K562 (cell line): ENCODE measurements at regions not wholly inside any gene's neighbourhood (a gene's known extent, or its start where the extent isn't known, plus 50 kb on each side); places are given as distances from the start of the nearest gene placed in this dataset.
A peak's percentile ranks its signal among the peaks of the same experiment; 100 is the strongest.

ENCODE experiments used
- ATAC-seq: fragments of 200-7000 bp; cut with Tn5 transposase; 3 replicates; pipeline ENCODE4 v1.9.1; 2020; ENCODE audit warnings: moderate library complexity
- BruUV-seq: library from RNA; stranded (reverse); fragments of 400-500 nt; replicated peaks from 2 replicates; lab custom pipeline; 2021; lab: Mats Ljungman, UMichigan
- CTCF ChIA-PET: fragments of 300-600 bp; formaldehyde crosslinking; extraction: SDS; loops from one replicate; lab custom pipeline; 2021; ENCODE audit warnings: low intra/inter-chr PET ratio; lab: Yijun Ruan, JAX
- POLR2A ChIA-PET: fragments of 300-600, 350-650 bp; sonication (Branson Sonifier 250); formaldehyde crosslinking; extraction: SDS; loops from one replicate; lab custom pipeline; 2021; ENCODE audit warnings: antibody characterized with exemption, inconsistent platforms; lab: Yijun Ruan, JAX
- DNase-seq, 4 experiments: peaks; one replicate each; pipeline versions ENCODE4 v3.0.0 to v3.0.0-alpha.2; 2011 to 2018; ENCODE audit warnings: low spot score in 3 of 4, mixed read lengths in 3 of 4; ENCODE audit errors: extremely low read depth in 1 of 4
- FAIRE-seq: peaks from 2 replicates; lab custom pipeline; 2011; peaks lifted over from hg19 to GRCh38; lab: Jason Lieb, UNC
- H2AFZ ChIP-seq: 2 replicates; pipeline ENCODE4 v1.6.0; 2011; ENCODE audit warnings: low read depth, low read length, control low read depth, inconsistent platforms
- H3K27ac ChIP-seq: fragments of 200-600 bp; 3 replicates; pipeline ENCODE4 v1.8.0; 2011; ENCODE audit warnings: low read depth, mild to moderate bottlenecking, control low read depth, inconsistent platforms, low read length, moderate library complexity, mixed read lengths; ENCODE audit errors: extremely low read depth
- H3K27me3 ChIP-seq, 2 experiments: fragments of 300-600 bp in 1 of 2; 2 replicates in 1 of 2; 3 replicates in 1 of 2; pipeline versions ENCODE4 v1.6.0 to v1.8.0; 2011; ENCODE audit warnings: inconsistent platforms in 2 of 2, low read length in 2 of 2, mild to moderate bottlenecking in 1 of 2, mixed read lengths in 1 of 2, moderate library complexity in 1 of 2; ENCODE audit not compliant: control insufficient read depth in 2 of 2, insufficient read depth in 2 of 2
- H3K36me3 ChIP-seq: fragments of 300-600 bp; 3 replicates; pipeline ENCODE4 v1.8.0; 2011; ENCODE audit warnings: mild to moderate bottlenecking, low read length, inconsistent platforms; ENCODE audit not compliant: control insufficient read depth, insufficient read depth
- H3K4me1 ChIP-seq, 2 experiments: fragments of 200-600 bp in 1 of 2; replicated peaks in 1 of 2; 2 replicates in 1 of 2; 3 replicates in 1 of 2; pipeline versions ENCODE4 v1.5.1 to v1.8.0; 2011; ENCODE audit warnings: inconsistent platforms in 2 of 2, low read length in 2 of 2, mild to moderate bottlenecking in 1 of 2, mixed read lengths in 1 of 2, moderate library complexity in 1 of 2; ENCODE audit not compliant: control insufficient read depth in 2 of 2, insufficient read depth in 2 of 2
- H3K4me2 ChIP-seq: 2 replicates; pipeline ENCODE4 v1.6.1; 2011; ENCODE audit warnings: low read length, control low read depth, inconsistent platforms, mixed read lengths; ENCODE audit not compliant: insufficient read depth
- H3K4me3 ChIP-seq: fragments of 200-600 bp; sonication (generic), shearing (Covaris generic); 2 replicates; pipeline ENCODE4 v1.5.1; 2016; ENCODE audit warnings: control low read depth, inconsistent platforms
- H3K79me2 ChIP-seq: fragments of 200-600 bp; 3 replicates; pipeline ENCODE4 v1.8.0; 2011; ENCODE audit warnings: low read length, inconsistent platforms; ENCODE audit not compliant: control insufficient read depth, insufficient read depth
- H3K9ac ChIP-seq, 2 experiments: 2 replicates each; pipeline versions ENCODE4 v1.6.0 to v1.6.1; 2011; ENCODE audit warnings: low read depth in 2 of 2, low read length in 2 of 2, control low read depth in 1 of 2, inconsistent platforms in 1 of 2, mild to moderate bottlenecking in 1 of 2, mixed read lengths in 1 of 2; ENCODE audit not compliant: insufficient read depth in 1 of 2
- H3K9me1 ChIP-seq: one replicate; pipeline ENCODE4 v1.6.0; 2011; ENCODE audit warnings: inconsistent platforms, mild to moderate bottlenecking, low read length, moderate library complexity; ENCODE audit not compliant: control insufficient read depth, insufficient read depth
- H3K9me3 ChIP-seq: replicated peaks from 2 replicates; pipeline ENCODE4 v1.5.1; 2011; ENCODE audit warnings: low read depth, low read length, inconsistent platforms; ENCODE audit not compliant: control insufficient read depth, insufficient read depth
- H4K20me1 ChIP-seq: replicated peaks from 2 replicates; pipeline ENCODE4 v1.6.1; 2011; ENCODE audit warnings: low read length, inconsistent platforms, mixed read lengths; ENCODE audit not compliant: control insufficient read depth, insufficient read depth
- BCOR ChIP-seq: fragments of 450-650 bp; IDR thresholded peaks from 2 replicates; pipeline ENCODE4 v1.6.1; 2016
- FOXP1 ChIP-seq: sonication (generic); formaldehyde crosslinking; IDR thresholded peaks from 2 replicates; pipeline ENCODE4 v1.8.0; 2022; ENCODE audit warnings: mild to moderate bottlenecking, missing genetic modification reagents
- HCFC1 ChIP-seq: IDR thresholded peaks from 2 replicates; pipeline ENCODE4 v1.6.1; 2012; ENCODE audit warnings: low read depth, low read length, improper control_type of control experiment
- ZFP91 ChIP-seq: sonication (generic); formaldehyde crosslinking; IDR thresholded peaks from 2 replicates; pipeline ENCODE4 v1.8.0; 2022; ENCODE audit warnings: mild to moderate bottlenecking, missing genetic modification reagents
- ZNF143 ChIP-seq: sonication (generic); formaldehyde crosslinking; IDR thresholded peaks from 2 replicates; pipeline ENCODE4 v1.9.0; 2022; ENCODE audit warnings: mild to moderate bottlenecking, missing genetic modification reagents
- WGBS: fragments of 100-300 bp; shearing (Covaris generic); methylation state at CpG from one replicate; pipeline ENCODE4 v1.1.6; 2016; ENCODE audit warnings: low coverage, mixed read lengths; ENCODE audit not compliant: insufficient coverage; ENCODE audit errors: missing lambda C conversion rate; 5-methylcytosine and 5-hydroxymethylcytosine counted together
- in situ Hi-C: fragments of 300-500 bp; cut with MboI; formaldehyde crosslinking; loops from 4 replicates; pipeline ENCODE4 v1.15.0; 2018; ENCODE audit warnings: inconsistent platforms, mixed read lengths
- intact Hi-C: fragments of 100-400 bp; cut with micrococcal nuclease; formaldehyde crosslinking; loops from 2 replicates; pipeline ENCODE4 v1.14.2; 2022

- no peaks in the 10 kb centered on the region for H3K27me3 ChIP-seq
- in situ Hi-C loops = no loop called here
- H3K36me3 ChIP-seq = no peaks in the 10 kb centered on the region
- H3K4me3 ChIP-seq = no peak overlapping the region
- no peak for FAIRE-seq
- ATAC-seq = no peak
- H4K20me1 ChIP-seq = no peaks in the 10 kb centered on the region
- ChIA-PET CTCF (no interaction called here), POLR2A (no interaction called here)
- H3K9me1 ChIP-seq = no peaks in the 10 kb centered on the region
- H3K4me1 ChIP-seq = no peaks in the 10 kb centered on the region
- BruUV-seq = no TSS peak
- H3K79me2 ChIP-seq = no peaks in the 10 kb centered on the region
- H3K9ac ChIP-seq = no peak overlapping the region
- TF ChIP-seq FOXP1 (CRISPR knock-in tag) (no peak), ZNF143 (CRISPR knock-in tag) (peak; percentile 48; the same call in 1 of the 2 replicates), HCFC1 (peak; percentile 51), BCOR (no peak)
- H3K27ac ChIP-seq = no peak overlapping the region
- WGBS = 5% methylated on average over 2 of the region's 2 CpGs
- no peak for DNase-seq
- no peaks in the 10 kb centered on the region for H3K9me3 ChIP-seq
- H3K4me2 ChIP-seq = no peak overlapping the region
- no peak overlapping the region for H2AFZ ChIP-seq
- intact Hi-C loops = no loop called here
These were observed 571.4 kb downstream of the MIAT start for GRCh38 chr22:27228771-27229170.

GRCh38 chr22:27230189-27230588, 571.4 kb downstream of the MN1 start:
- no peak for TF ChIP-seq ZFP91 (CRISPR knock-in tag)
- BruUV-seq = no TSS peak
- H3K79me2 ChIP-seq = no peaks in the 10 kb centered on the region
- no peak overlapping the region for H3K4me2 ChIP-seq
- H3K27ac ChIP-seq = no peak overlapping the region
- ATAC-seq (no peak), DNase-seq (no peak), FAIRE-seq (no peak)
- H3K27me3 ChIP-seq = no peaks in the 10 kb centered on the region
- CTCF ChIA-PET = no interaction called here
- intact Hi-C loops (no loop called here), in situ Hi-C loops (no loop called here)
- POLR2A ChIA-PET = interaction anchor here (0.6 kb wide), 1 partner anchor 760 kb away, joined by 3 read pairs; no protein-coding TSS in a partner anchor
- no peaks in the 10 kb centered on the region for H4K20me1 ChIP-seq
- H3K9ac ChIP-seq = no peak overlapping the region
- no peaks in the 10 kb centered on the region for H3K9me1 ChIP-seq
- no peaks in the 10 kb centered on the region for H3K4me1 ChIP-seq
- no peak overlapping the region for H3K4me3 ChIP-seq
- H3K9me3 ChIP-seq = no peaks in the 10 kb centered on the region
- no peaks in the 10 kb centered on the region for H3K36me3 ChIP-seq
- H2AFZ ChIP-seq = no peak overlapping the region
- WGBS = 0% methylated on average over 1 of the region's 1 CpG
